ENCODE measurements at regions not wholly inside any gene's neighbourhood (a gene's known extent, or its start where the extent isn't known, plus 50 kb on each side); places are given as distances from the start of the nearest gene placed in this dataset.
A peak's percentile ranks its signal among the peaks of the same experiment; 100 is the strongest.

- no peak for ATAC-seq
- TF ChIP-seq CTCF (IDR thresholded peaks at IDR 0.05), result no peak
- Histone ChIP-seq H3K27me3 (no peaks in the 10 kb centered on the region), H3K4me1 (no peaks in the 10 kb centered on the region), H3K27ac (no peak overlapping the region), H3K9me3 (no peaks in the 10 kb centered on the region), H3K36me3 (no peaks in the 10 kb centered on the region), H3K4me3 (no peak overlapping the region)
- 74 to 87% methylated on average over 1 of the region's 1 CpG for WGBS, 2 donors
- no peak for FAIRE-seq
- intact Hi-C loops (cut with DNase I), result no loop called here
- no peak for DNase-seq
Observed at GRCh38 chr6:150525300-150525699, 74.4 kb upstream of the PLEKHG1 start.

- no peaks in the 10 kb centered on the region for H3K36me3 ChIP-seq
- DNase-seq (no peak), ATAC-seq (no peak), FAIRE-seq (no peak)
- WGBS, 2 donors, result 78 to 89% methylated on average over 6 of the region's 6 CpGs
- no peak for TF ChIP-seq CTCF (IDR thresholded peaks at IDR 0.05)
- no peak overlapping the region for H3K4me3 ChIP-seq
- no peaks in the 10 kb centered on the region for H3K4me1 ChIP-seq
- no peak overlapping the region for H3K27ac ChIP-seq
- H3K27me3 ChIP-seq, result no peaks in the 10 kb centered on the region
- intact Hi-C loops (cut with DNase I), result no loop called here
- H3K9me3 ChIP-seq, result no peaks in the 10 kb centered on the region
Observed at GRCh38 chr6:150527100-150527499, 72.6 kb upstream of the PLEKHG1 start.

- no peak for TF ChIP-seq CTCF (IDR thresholded peaks at IDR 0.05)
- DNase-seq (peak in 1 of 6 donors; percentile 37), FAIRE-seq (no peak), ATAC-seq (peak in 3 of 4 donors; percentile 30 to 81 (median 78))
- intact Hi-C loops (cut with DNase I), result no loop called here
- H3K4me1 ChIP-seq, result no peaks in the 10 kb centered on the region
- WGBS, 2 donors, result 59 to 67% methylated on average over 11 of the region's 11 CpGs
- H3K27me3 ChIP-seq, result no peaks in the 10 kb centered on the region
- no peaks in the 10 kb centered on the region for H3K9me3 ChIP-seq
- H3K4me3 ChIP-seq, result no peak overlapping the region
- no peaks in the 10 kb centered on the region for H3K36me3 ChIP-seq
- no peak overlapping the region for H3K27ac ChIP-seq
Observed at GRCh38 chr6:150528648-150529285, 70.9 kb upstream of the PLEKHG1 start.

GRCh38 chr6:150529646-150530045 is 70.0 kb upstream of the PLEKHG1 start:
- H3K27ac ChIP-seq, result no peak overlapping the region
- DNase-seq, result no peak
- no peaks in the 10 kb centered on the region for H3K4me1 ChIP-seq
- ATAC-seq, result no peak
- H3K9me3 ChIP-seq, result no peaks in the 10 kb centered on the region
- intact Hi-C loops (cut with DNase I), result no loop called here
- TF ChIP-seq CTCF (IDR thresholded peaks at IDR 0.05), result no peak
- FAIRE-seq, result no peak
- no peak overlapping the region for H3K4me3 ChIP-seq
- H3K36me3 ChIP-seq, result no peaks in the 10 kb centered on the region
- no peaks in the 10 kb centered on the region for H3K27me3 ChIP-seq
- WGBS, 2 donors, result 66 to 69% methylated on average over 3 of the region's 3 CpGs

- no peaks in the 10 kb centered on the region for H3K27me3 ChIP-seq
- H3K4me1 ChIP-seq, result no peaks in the 10 kb centered on the region
- no peaks in the 10 kb centered on the region for H3K9me3 ChIP-seq
- no peak for TF ChIP-seq CTCF (IDR thresholded peaks at IDR 0.05)
- ATAC-seq (no peak), DNase-seq (no peak), FAIRE-seq (no peak)
- no peak overlapping the region for H3K27ac ChIP-seq
- 91 to 96% methylated on average over 1 of the region's 1 CpG for whole genome bisulfite sequencing, 2 donors
- intact Hi-C loops (cut with DNase I), result no loop called here
- no peaks in the 10 kb centered on the region for H3K36me3 ChIP-seq
- no peak overlapping the region for H3K4me3 ChIP-seq
Observed at GRCh38 chr6:150531957-150532356, 67.7 kb upstream of the PLEKHG1 start.

Data from pancreas (tissue), 10 donors.